A673 (cell line): ENCODE measurements at regions not wholly inside any gene's neighbourhood (a gene's known extent, or its start where the extent isn't known, plus 50 kb on each side); places are given as distances from the start of the nearest gene placed in this dataset.

Source experiments
- EZH2 ChIP-seq: fragments of 200-600 bp; sonication (generic); IDR thresholded peaks from 2 replicates; pipeline ENCODE4 v1.6.1; 2017; ENCODE audit warnings: borderline replicate concordance, low read depth, mild to moderate bottlenecking, mixed read lengths, antibody characterized with exemption, low read length; ENCODE audit not compliant: poor library complexity, severe bottlenecking
- TF ChIP-seq, protein P1 (sequence below): fragments of 300-800, 200-600 bp; sonication (generic); conservative IDR thresholded peaks from 2 replicates; pipeline ENCODE4 v1.5.1; 2017; ENCODE audit warnings: low read depth, mild to moderate bottlenecking, antibody characterized with exemption, low read length, moderate library complexity, mixed read lengths

DNA sequence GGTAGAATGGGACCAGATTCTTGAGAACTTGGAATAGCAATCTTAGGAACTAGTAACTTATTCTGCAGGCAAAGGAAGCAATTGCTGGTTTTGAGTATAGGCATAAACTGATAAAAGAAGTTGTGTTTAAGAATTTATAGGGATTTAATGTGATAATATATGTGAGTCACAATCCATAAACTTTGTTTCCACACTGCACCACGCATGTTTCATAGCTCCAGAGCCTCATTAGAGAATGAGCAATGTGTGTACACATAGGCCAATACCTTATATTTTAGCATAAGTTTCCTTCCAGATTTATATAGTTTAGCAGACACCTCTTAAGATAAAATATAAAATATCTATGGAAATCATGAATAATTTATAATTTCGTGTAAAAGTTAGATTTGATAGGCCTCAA, 175.5 kb upstream of the SEMA3A start:
- TF ChIP-seq, protein P1, sequence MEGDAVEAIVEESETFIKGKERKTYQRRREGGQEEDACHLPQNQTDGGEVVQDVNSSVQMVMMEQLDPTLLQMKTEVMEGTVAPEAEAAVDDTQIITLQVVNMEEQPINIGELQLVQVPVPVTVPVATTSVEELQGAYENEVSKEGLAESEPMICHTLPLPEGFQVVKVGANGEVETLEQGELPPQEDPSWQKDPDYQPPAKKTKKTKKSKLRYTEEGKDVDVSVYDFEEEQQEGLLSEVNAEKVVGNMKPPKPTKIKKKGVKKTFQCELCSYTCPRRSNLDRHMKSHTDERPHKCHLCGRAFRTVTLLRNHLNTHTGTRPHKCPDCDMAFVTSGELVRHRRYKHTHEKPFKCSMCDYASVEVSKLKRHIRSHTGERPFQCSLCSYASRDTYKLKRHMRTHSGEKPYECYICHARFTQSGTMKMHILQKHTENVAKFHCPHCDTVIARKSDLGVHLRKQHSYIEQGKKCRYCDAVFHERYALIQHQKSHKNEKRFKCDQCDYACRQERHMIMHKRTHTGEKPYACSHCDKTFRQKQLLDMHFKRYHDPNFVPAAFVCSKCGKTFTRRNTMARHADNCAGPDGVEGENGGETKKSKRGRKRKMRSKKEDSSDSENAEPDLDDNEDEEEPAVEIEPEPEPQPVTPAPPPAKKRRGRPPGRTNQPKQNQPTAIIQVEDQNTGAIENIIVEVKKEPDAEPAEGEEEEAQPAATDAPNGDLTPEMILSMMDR, result no peak
- no peak for TF ChIP-seq EZH2
